WTC11 (cell line): ENCODE measurements at regions not wholly inside any gene's neighbourhood (a gene's known extent, or its start where the extent isn't known, plus 50 kb on each side); places are given as distances from the start of the nearest gene placed in this dataset.

Experiments used
- ATAC-seq: fragments of 200-7000 bp; cut with Tn5 transposase; 2 replicates; pipeline ENCODE4 v1.10.0; 2021; ENCODE audit warnings: mild to moderate bottlenecking, moderate library complexity
- CTCF ChIA-PET: fragments of 300-600 bp; sonication (Branson Sonifier 250); formaldehyde crosslinking; loops from one replicate; lab custom pipeline; 2021; ENCODE audit warnings: antibody characterized with exemption; lab: Charles Lee
- POLR2A ChIA-PET: fragments of 350-600 bp; sonication (Branson Sonifier 250); formaldehyde crosslinking; loops from one replicate; lab custom pipeline; 2021; ENCODE audit warnings: antibody characterized with exemption; lab: Charles Lee
- DNase-seq: peaks from one replicate; pipeline ENCODE4 v3.0.0; 2021; ENCODE audit warnings: low spot score
- H3K27ac Mint-ChIP-seq: 2 replicates; pipeline ENCODE4 v1.8.0; 2021; ENCODE audit warnings: mixed read lengths
- H3K27me3 Mint-ChIP-seq: 2 replicates; pipeline ENCODE4 v1.8.0; 2021; ENCODE audit warnings: low read depth, mild to moderate bottlenecking, moderate library complexity, mixed read lengths
- H3K36me3 Mint-ChIP-seq: 2 replicates; pipeline ENCODE4 v1.8.0; 2021; ENCODE audit warnings: mixed read lengths
- H3K4me1 Mint-ChIP-seq: 2 replicates; pipeline ENCODE4 v1.8.0; 2022; ENCODE audit warnings: mixed read lengths
- H3K4me3 Mint-ChIP-seq: 2 replicates; pipeline ENCODE4 v1.8.0; 2021; ENCODE audit warnings: mild to moderate bottlenecking, moderate library complexity, mixed read lengths
- H3K9me3 Mint-ChIP-seq: 2 replicates; pipeline ENCODE4 v1.8.0; 2021; ENCODE audit warnings: mixed read lengths
- ATF6 ChIP-seq: sonication (generic); formaldehyde crosslinking; IDR thresholded peaks from 2 replicates; pipeline ENCODE4 v1.8.1; 2023; ENCODE audit warnings: mild to moderate bottlenecking, missing genetic modification reagents
- CREM ChIP-seq: sonication (generic); formaldehyde crosslinking; IDR thresholded peaks from 2 replicates; pipeline ENCODE4 v1.8.1; 2022; ENCODE audit warnings: mild to moderate bottlenecking, missing genetic modification reagents, moderate library complexity
- E2F1 ChIP-seq: sonication (generic); formaldehyde crosslinking; IDR thresholded peaks from 2 replicates; pipeline ENCODE4 v1.8.0; 2022; ENCODE audit warnings: mild to moderate bottlenecking, missing genetic modification reagents
- E2F4 ChIP-seq: sonication (generic); formaldehyde crosslinking; IDR thresholded peaks from 2 replicates; pipeline ENCODE4 v1.8.1; 2022; ENCODE audit warnings: low read depth, mild to moderate bottlenecking, moderate library complexity, missing genetic modification reagents, borderline replicate concordance
- MAX ChIP-seq: sonication (generic); formaldehyde crosslinking; IDR thresholded peaks from 2 replicates; pipeline ENCODE4 v1.8.0; 2022; ENCODE audit warnings: mild to moderate bottlenecking, missing genetic modification reagents
- MYBL2 ChIP-seq: sonication (generic); formaldehyde crosslinking; IDR thresholded peaks from 2 replicates; pipeline ENCODE4 v1.8.1; 2023; ENCODE audit warnings: mild to moderate bottlenecking, moderate library complexity, missing genetic modification reagents
- OVOL2 ChIP-seq: fragments of 250-450 bp; sonication (Bioruptor Pico); IDR thresholded peaks from 2 replicates; pipeline ENCODE4 v1.9.0; 2021; ENCODE audit warnings: mild to moderate bottlenecking, borderline replicate concordance
- RELA ChIP-seq: sonication (generic); formaldehyde crosslinking; IDR thresholded peaks from 2 replicates; pipeline ENCODE4 v1.8.1; 2022; ENCODE audit warnings: missing genetic modification reagents, mild to moderate bottlenecking, borderline replicate concordance
- STAT6 ChIP-seq: sonication (generic); formaldehyde crosslinking; conservative IDR thresholded peaks from 2 replicates; pipeline ENCODE4 v1.8.1; 2023; ENCODE audit warnings: mild to moderate bottlenecking, low read depth, missing genetic modification reagents, moderate library complexity
- TCF7 ChIP-seq: sonication (generic); formaldehyde crosslinking; IDR thresholded peaks from 2 replicates; pipeline ENCODE4 v1.8.0; 2022; ENCODE audit warnings: mild to moderate bottlenecking, low read depth, missing genetic modification reagents, moderate library complexity
- USF1 ChIP-seq: sonication (generic); formaldehyde crosslinking; IDR thresholded peaks from 2 replicates; pipeline ENCODE4 v1.8.0; 2022; ENCODE audit warnings: mild to moderate bottlenecking, missing genetic modification reagents
- ZBTB43 ChIP-seq: sonication (generic); formaldehyde crosslinking; IDR thresholded peaks from 2 replicates; pipeline ENCODE4 v1.8.1; 2023; ENCODE audit warnings: mild to moderate bottlenecking, missing genetic modification reagents
- ZNF232 ChIP-seq: sonication (generic); formaldehyde crosslinking; IDR thresholded peaks from 2 replicates; pipeline ENCODE4 v1.8.0; 2022; ENCODE audit warnings: mild to moderate bottlenecking, missing genetic modification reagents
- ZNF317 ChIP-seq: sonication (generic); formaldehyde crosslinking; IDR thresholded peaks from 2 replicates; pipeline ENCODE4 v1.8.1; 2023; ENCODE audit warnings: low read depth, mild to moderate bottlenecking, moderate library complexity, missing genetic modification reagents, borderline replicate concordance
- ZNF532 ChIP-seq: fragments of 250-450 bp; sonication (Bioruptor Pico); IDR thresholded peaks from 2 replicates; pipeline ENCODE4 v1.9.0; 2021; ENCODE audit warnings: mild to moderate bottlenecking, borderline replicate concordance
- ZNF671 ChIP-seq: fragments of 250-450 bp; sonication (Bioruptor Pico); IDR thresholded peaks from 2 replicates; pipeline ENCODE4 v1.8.0; 2021; ENCODE audit warnings: mild to moderate bottlenecking

GRCh38 chr2:103902347-103902746 lies 951.6 kb upstream of the POU3F3 start:
- POLR2A ChIA-PET, result no interaction called here
- ATAC-seq (no peak), DNase-seq (no peak)

GRCh38 chr2:103921161-103921560 lies 932.8 kb upstream of the POU3F3 start:
- H3K27me3 Mint-ChIP-seq, result no peaks in the 10 kb centered on the region
- POLR2A ChIA-PET, result no interaction called here
- ATAC-seq (no peak), DNase-seq (no peak)
- H3K27ac Mint-ChIP-seq, result no peak overlapping the region
- H3K36me3 Mint-ChIP-seq, result no peaks in the 10 kb centered on the region
- H3K4me1 Mint-ChIP-seq, result peaks cover 20% of the 10 kb centered on the region
- H3K4me3 Mint-ChIP-seq, result no peak overlapping the region
- no peak for TF ChIP-seq STAT6 (CRISPR knock-in tag)
- no peak for TF ChIP-seq ZNF532 (CRISPR knock-in tag)
- no peak for TF ChIP-seq RELA (CRISPR knock-in tag)
- no peak for TF ChIP-seq MYBL2 (CRISPR knock-in tag)
- no peak for TF ChIP-seq USF1 (CRISPR knock-in tag)
- TF ChIP-seq E2F4 (CRISPR knock-in tag), result no peak
- no peak for TF ChIP-seq ZNF232 (CRISPR knock-in tag)
- no peak for TF ChIP-seq E2F1 (CRISPR knock-in tag)
- TF ChIP-seq ATF6, result no peak
- TF ChIP-seq OVOL2, result no peak
- no peak for TF ChIP-seq TCF7 (CRISPR knock-in tag)
- TF ChIP-seq ZNF317, result no peak
- H3K9me3 Mint-ChIP-seq, result peaks cover 11% of the 10 kb centered on the region
- CTCF ChIA-PET, result no interaction called here

More at GRCh38 chr2:103902347-103902746, 951.6 kb upstream of the POU3F3 start:
- H3K4me1 Mint-ChIP-seq, result no peaks in the 10 kb centered on the region
- CTCF ChIA-PET, result no interaction called here
- no peaks in the 10 kb centered on the region for H3K9me3 Mint-ChIP-seq
- no peaks in the 10 kb centered on the region for H3K36me3 Mint-ChIP-seq
- no peaks in the 10 kb centered on the region for H3K27me3 Mint-ChIP-seq
- H3K4me3 Mint-ChIP-seq, result no peak overlapping the region
- no peak for TF ChIP-seq MAX (CRISPR knock-in tag)
- no peak for TF ChIP-seq ZBTB43 (CRISPR knock-in tag)
- TF ChIP-seq CREM (CRISPR knock-in tag), result no peak
- TF ChIP-seq ZNF671, result no peak
- no peak overlapping the region for H3K27ac Mint-ChIP-seq
